ENCODE measurements at regions not wholly inside any gene's neighbourhood (a gene's known extent, or its start where the extent isn't known, plus 50 kb on each side); places are given as distances from the start of the nearest gene placed in this dataset.

DNA sequence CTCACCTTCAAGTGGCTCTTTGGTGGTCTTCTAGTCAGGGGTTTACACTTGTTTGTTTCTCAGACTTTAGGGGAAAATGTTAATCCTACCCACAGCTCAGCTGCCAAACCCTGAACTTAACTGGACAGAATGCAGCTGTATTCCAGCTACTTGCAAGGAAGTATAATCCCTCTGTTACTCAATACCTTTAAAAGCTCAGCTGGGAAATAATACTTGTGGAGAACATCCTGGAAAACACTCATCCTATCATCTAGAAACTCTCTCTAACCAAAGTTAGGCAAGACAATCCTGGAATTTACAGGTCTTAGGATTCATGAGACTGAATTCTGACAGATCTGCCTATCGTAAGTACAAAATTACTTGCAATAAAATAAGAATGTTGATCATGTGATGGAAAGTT is 404.1 kb downstream of the ADAMTS20 start:
- H3K9me3 ChIP-seq (ENCODE audit: low read depth): no peaks in the 10 kb centered on the region
- H3K27ac ChIP-seq: peak overlapping the region; percentile 47
- no peaks in the 10 kb centered on the region for H3K9me2 ChIP-seq (replicated peaks; ENCODE audit: insufficient read depth)
- H3K36me3 ChIP-seq (replicated peaks; ENCODE audit: insufficient read depth, low read depth): no peaks in the 10 kb centered on the region
- no peaks in the 10 kb centered on the region for H3K27me3 ChIP-seq
- peak overlapping the region; percentile 25 for H3K4me2 ChIP-seq
- 61% methylated on average over 1 of the region's 1 CpG for WGBS (ENCODE audit: low lambda C conversion rate, missing lambda C conversion rate)
- no peak for DNase-seq (ENCODE audit: low spot score)
- TF ChIP-seq EZH2phosphoT487 (IDR thresholded peaks at IDR 0.05; ENCODE audit: low read depth, severe bottlenecking, unreplicated experiment) (no peak), EZH2 (IDR thresholded peaks at IDR 0.05; ENCODE audit: borderline replicate concordance) (no peak)
- TF ChIP-seq, protein P1, sequence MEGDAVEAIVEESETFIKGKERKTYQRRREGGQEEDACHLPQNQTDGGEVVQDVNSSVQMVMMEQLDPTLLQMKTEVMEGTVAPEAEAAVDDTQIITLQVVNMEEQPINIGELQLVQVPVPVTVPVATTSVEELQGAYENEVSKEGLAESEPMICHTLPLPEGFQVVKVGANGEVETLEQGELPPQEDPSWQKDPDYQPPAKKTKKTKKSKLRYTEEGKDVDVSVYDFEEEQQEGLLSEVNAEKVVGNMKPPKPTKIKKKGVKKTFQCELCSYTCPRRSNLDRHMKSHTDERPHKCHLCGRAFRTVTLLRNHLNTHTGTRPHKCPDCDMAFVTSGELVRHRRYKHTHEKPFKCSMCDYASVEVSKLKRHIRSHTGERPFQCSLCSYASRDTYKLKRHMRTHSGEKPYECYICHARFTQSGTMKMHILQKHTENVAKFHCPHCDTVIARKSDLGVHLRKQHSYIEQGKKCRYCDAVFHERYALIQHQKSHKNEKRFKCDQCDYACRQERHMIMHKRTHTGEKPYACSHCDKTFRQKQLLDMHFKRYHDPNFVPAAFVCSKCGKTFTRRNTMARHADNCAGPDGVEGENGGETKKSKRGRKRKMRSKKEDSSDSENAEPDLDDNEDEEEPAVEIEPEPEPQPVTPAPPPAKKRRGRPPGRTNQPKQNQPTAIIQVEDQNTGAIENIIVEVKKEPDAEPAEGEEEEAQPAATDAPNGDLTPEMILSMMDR (IDR thresholded peaks at IDR 0.05; ENCODE audit: poor library complexity): no peak
- H3K79me2 ChIP-seq: no peaks in the 10 kb centered on the region
- no peak overlapping the region for H3K4me3 ChIP-seq
- H3K4me1 ChIP-seq (ENCODE audit: insufficient read depth): peaks cover 4% of the 10 kb centered on the region
- no peaks in the 10 kb centered on the region for H4K20me1 ChIP-seq (ENCODE audit: insufficient read depth, poor library complexity, severe bottlenecking)
- H2AFZ ChIP-seq: no peak overlapping the region

DNA sequence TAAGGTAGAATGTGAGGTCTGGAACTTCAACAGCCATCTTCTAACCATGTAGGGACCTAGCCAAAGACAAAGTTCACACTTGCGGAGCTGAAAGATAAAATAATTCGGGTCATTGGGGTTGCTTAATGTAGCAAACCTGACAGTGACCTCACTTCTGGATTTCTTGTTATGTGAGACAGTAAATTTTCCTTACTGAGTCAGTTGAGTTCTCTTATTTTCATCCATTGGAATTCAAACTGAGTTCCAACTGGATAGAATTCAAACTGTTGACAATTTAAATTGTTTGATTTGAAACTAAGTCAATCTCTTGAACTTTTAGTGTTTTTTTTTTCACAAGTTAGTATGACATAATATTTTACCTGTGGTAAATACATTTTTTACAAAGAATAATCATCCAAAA is 406.5 kb downstream of the ADAMTS20 start:
- TF ChIP-seq, protein P1 (IDR thresholded peaks at IDR 0.05; ENCODE audit: poor library complexity): no peak
- TF ChIP-seq EZH2 (IDR thresholded peaks at IDR 0.05; ENCODE audit: borderline replicate concordance) (no peak), EZH2phosphoT487 (IDR thresholded peaks at IDR 0.05; ENCODE audit: low read depth, severe bottlenecking, unreplicated experiment) (no peak)
- H3K79me2 ChIP-seq: no peaks in the 10 kb centered on the region
- no peaks in the 10 kb centered on the region for H3K9me2 ChIP-seq (replicated peaks; ENCODE audit: insufficient read depth)
- no peaks in the 10 kb centered on the region for H3K9me3 ChIP-seq (ENCODE audit: low read depth)
- H2AFZ ChIP-seq: no peak overlapping the region
- no peaks in the 10 kb centered on the region for H4K20me1 ChIP-seq (ENCODE audit: insufficient read depth, poor library complexity, severe bottlenecking)
- H3K27ac ChIP-seq: no peak overlapping the region
- H3K4me3 ChIP-seq: no peak overlapping the region
- no peaks in the 10 kb centered on the region for H3K4me1 ChIP-seq (ENCODE audit: insufficient read depth)
- H3K4me2 ChIP-seq: no peak overlapping the region
- H3K36me3 ChIP-seq (replicated peaks; ENCODE audit: insufficient read depth, low read depth): no peaks in the 10 kb centered on the region
- DNase-seq (ENCODE audit: low spot score): no peak
- H3K27me3 ChIP-seq: no peaks in the 10 kb centered on the region
- 88% methylated on average over 2 of the region's 2 CpGs for WGBS (ENCODE audit: low lambda C conversion rate, missing lambda C conversion rate)

DNA sequence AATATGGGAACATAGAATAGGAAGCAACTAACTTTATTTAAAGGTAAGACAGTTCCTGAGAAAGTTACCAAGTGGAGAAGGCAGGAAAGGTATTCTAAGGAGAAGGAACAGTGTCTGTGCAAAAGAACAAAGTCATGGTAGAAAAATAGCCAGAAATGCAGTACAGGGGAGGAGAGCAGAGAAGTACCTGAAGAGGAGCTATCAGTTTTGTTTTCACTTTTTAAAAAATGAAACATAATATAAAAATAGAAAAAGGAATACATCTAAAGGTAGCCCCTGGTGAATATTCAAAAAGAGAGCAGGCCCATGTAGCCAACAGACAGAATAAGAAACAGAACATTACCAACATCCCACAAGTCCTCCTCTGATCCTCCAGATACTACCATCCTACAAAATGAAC is 408.7 kb downstream of the ADAMTS20 start:
- no peaks in the 10 kb centered on the region for H4K20me1 ChIP-seq (ENCODE audit: insufficient read depth, poor library complexity, severe bottlenecking)
- H3K27ac ChIP-seq: no peak overlapping the region

More for the DNA sequence above, 408.7 kb downstream of the ADAMTS20 start:
- Histone ChIP-seq H2AFZ (no peak overlapping the region), H3K9me3 (ENCODE audit: low read depth) (no peaks in the 10 kb centered on the region), H3K36me3 (replicated peaks; ENCODE audit: insufficient read depth, low read depth) (no peaks in the 10 kb centered on the region), H3K4me3 (no peak overlapping the region), H3K4me1 (ENCODE audit: insufficient read depth) (no peaks in the 10 kb centered on the region), H3K9me2 (replicated peaks; ENCODE audit: insufficient read depth) (no peaks in the 10 kb centered on the region), H3K27me3 (no peaks in the 10 kb centered on the region), H3K4me2 (no peak overlapping the region), H3K79me2 (no peaks in the 10 kb centered on the region)
- DNase-seq (ENCODE audit: low spot score): no peak
- TF ChIP-seq, protein P1 (IDR thresholded peaks at IDR 0.05; ENCODE audit: poor library complexity): no peak
- TF ChIP-seq EZH2 (IDR thresholded peaks at IDR 0.05; ENCODE audit: borderline replicate concordance) (no peak), EZH2phosphoT487 (IDR thresholded peaks at IDR 0.05; ENCODE audit: low read depth, severe bottlenecking, unreplicated experiment) (no peak)
